GM20431 (cell line): ENCODE measurements at regions not wholly inside any gene's neighbourhood (a gene's known extent, or its start where the extent isn't known, plus 50 kb on each side); places are given as distances from the start of the nearest gene placed in this dataset.
"Not testable (repeated sequence)": the region's sequence is repeated elsewhere in the genome, so short reads cannot be mapped to it uniquely, and the experiment has no call there.

Experiments
- in situ Hi-C: fragments of 300-500 bp; cut with MseI, MboI; formaldehyde crosslinking; loops from one replicate; pipeline ENCODE4 v1.15.0; 2020; ENCODE audit warnings: low sequenced_read_pairs; ENCODE audit not compliant: unreplicated experiment

DNA sequence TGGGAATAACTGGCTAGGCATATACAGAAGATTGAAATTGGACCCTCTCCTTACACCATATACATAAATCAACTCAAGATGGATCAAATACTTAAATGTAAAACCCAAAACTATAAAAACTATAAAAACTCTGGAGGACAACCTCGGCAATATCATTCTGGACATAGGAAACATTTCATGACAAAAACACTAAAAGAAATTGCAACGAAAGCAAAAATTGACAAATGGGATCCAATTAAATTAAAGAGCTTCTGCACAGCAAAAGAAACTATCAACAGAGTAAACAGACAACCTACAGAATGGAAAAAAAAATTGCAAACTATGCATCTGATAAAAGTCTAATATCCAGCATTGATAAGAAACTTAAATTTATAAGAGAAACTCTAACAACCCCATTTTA, 503.7 kb upstream of the C16orf82 start:
- in situ Hi-C loops, result no loop called here

DNA sequence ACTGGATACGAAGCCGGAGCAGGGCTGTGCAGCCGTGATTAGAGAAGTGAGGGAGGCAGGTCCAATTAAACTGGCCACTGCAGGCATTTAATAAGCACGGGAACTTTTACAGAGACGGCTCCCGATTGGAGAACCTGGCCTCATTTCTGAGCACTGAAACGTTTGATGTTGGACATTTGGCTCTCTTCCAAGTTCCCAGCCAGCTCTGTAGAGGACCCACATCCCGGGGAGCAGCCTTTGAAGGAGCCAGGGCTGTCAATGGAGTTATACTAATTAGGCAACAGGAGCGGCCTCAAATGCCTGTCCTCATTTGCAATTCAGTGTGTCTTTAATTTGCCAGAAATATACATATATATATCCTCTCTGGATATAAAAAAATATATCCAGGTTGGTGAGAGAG, 499.4 kb upstream of the C16orf82 start:
- in situ Hi-C loops, result no loop called here

DNA sequence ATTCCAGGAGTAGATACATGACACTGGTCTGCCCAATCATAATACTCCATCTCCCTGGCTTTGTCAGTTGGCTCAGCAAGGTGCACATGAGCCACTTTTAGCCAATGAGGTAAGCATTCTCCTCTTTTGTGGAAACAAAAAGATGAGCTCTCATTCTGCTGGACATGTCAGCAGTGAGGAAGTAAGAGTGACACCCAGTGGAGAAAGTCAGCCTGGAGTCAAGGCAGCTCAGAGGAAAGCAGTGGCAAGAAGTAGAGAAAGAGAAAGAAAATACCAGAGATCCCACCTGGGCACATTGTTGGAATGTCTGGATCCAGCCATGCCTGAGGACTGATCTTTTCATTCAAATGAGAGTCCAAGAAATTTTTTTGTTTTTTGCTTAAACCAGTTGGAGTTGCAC, 496.9 kb upstream of the C16orf82 start:
- in situ Hi-C loops, result no loop called here

DNA sequence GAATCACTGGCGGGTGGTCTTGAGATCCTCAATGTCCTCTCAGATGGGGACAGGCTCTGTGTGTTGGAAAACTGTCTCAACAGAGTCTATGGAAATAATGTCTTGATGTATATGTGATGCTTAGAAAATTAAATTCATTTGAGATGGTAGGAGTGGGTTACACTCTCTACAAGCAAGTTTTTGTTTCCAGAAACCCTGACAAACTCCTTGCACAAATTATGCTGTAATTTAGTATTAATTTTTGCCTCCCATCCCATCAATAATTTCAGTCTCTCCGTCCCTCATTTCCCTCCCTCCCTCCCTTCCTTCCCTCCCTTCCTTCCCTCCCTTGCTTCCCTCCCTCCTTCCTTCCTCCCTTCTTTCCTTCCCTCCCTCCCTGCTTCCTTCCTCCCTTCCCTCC, 488.0 kb upstream of the C16orf82 start:
- in situ Hi-C loops, result no loop called here

DNA sequence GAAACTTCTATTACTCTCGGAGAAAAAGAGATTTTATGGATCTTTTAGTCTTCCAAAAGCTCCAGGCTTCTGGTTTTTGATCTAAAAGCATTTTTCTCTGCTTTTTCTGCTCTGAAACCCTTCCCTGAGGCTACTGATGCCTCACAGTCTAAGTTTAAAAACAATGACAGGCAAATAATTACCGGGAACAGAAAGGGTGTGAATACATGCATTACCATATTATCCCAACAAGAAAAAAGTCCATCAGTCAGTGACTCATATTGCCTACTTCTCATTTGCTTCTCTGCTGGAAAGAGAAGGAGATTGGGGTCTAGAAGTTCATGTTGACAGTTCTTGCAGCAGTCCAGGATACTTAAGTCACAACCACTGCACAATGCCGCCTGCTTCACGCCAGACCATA, 482.9 kb upstream of the C16orf82 start:
- in situ Hi-C loops, result no loop called here

DNA sequence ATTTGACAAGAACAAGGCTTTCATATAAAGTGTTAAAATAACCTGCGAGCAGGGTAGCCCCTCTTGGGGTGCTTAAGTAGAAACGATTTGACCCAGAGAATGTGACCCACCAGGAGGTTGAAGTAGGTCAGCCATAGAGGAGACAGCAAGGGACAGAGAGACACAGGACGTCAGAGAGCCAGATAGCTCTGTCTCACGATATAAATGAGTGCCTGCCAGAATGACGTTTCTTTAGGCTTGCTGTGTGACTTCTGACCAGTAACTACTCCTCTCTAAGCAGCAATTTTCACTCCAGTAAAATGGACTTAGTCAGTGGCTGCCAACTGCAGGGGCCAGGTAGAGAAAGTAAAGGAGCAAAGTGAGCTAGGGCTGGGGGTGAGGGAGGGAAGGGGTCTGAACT, 473.0 kb upstream of the C16orf82 start:
- in situ Hi-C loops, result no loop called here

DNA sequence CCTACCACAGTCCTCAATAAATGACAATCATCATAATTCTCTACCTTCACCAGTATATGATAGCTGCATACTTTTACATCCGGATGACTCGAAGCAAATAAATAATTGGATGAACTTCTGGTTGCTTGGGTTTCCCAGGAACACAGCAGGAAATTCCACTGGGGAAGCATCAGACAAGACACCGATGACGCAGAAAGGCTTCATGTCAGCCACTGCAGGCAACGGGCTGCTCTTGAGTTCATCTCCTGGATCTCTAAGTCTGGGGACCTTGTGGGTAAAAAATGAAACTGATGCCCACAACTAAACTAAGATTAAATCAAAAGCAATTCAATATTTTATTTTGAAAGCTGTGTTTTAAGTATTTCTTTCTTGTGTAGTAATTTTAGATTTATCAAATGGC, 472.1 kb upstream of the C16orf82 start:
- in situ Hi-C loops, result no loop called here

DNA sequence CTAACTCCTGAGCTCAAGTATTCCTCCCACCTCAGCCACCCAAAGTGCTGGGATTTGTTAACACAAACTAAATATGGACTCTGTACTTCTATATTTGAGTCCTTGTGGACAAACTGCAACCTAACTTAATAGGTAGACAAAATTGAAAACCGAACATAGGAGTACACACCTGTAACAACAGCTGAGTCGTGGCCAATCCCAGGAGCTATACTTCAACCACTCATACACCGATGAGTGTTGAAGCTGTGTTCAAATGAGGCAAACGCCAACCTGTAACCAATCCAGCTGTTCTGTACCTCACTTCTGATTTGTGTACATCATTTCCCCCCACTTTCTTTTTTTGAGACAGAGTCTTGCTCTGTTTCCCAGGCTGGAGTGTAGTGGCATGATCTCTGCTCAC, 471.5 kb upstream of the C16orf82 start:
- in situ Hi-C loops, result no loop called here

DNA sequence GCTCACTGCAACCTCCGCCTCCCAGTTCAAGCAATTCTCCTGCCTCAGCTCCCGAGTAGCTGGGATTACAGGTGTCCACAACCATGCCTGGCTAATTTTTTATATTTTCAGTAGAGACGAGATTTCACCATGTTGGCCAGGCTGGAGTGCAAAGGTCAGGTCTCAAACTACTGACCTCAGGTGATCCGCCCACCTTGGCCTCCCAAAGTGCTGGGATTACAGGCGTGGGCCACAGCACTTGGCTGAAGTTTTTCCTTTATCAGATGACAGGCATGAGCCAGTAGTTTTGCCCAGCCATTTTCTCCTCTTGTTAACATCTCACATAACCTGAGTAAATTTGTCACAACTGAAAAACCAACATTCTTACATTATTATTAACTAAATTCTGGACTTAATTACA, 470.7 kb upstream of the C16orf82 start:
- in situ Hi-C loops, result not testable (repeated sequence)

DNA sequence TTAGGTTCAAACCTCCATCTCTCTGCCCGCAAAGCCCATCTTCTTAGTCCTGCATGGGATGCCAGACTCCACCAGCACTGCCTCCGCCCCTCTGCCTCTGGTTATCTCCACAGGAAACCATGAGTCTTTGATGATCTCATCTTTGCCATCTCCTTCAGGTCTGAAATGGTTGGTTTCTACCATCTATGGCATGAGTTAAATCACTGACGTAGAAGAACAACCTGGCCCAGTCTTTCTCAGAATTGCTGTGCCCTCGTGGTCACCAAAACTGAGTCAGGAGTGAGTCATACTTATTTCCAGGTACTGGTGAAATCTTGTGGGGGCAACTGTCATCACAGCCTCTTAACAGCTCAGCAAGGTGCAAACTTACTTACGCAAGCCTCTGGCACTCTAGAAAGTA, 468.7 kb upstream of the C16orf82 start:
- in situ Hi-C loops, result no loop called here

DNA sequence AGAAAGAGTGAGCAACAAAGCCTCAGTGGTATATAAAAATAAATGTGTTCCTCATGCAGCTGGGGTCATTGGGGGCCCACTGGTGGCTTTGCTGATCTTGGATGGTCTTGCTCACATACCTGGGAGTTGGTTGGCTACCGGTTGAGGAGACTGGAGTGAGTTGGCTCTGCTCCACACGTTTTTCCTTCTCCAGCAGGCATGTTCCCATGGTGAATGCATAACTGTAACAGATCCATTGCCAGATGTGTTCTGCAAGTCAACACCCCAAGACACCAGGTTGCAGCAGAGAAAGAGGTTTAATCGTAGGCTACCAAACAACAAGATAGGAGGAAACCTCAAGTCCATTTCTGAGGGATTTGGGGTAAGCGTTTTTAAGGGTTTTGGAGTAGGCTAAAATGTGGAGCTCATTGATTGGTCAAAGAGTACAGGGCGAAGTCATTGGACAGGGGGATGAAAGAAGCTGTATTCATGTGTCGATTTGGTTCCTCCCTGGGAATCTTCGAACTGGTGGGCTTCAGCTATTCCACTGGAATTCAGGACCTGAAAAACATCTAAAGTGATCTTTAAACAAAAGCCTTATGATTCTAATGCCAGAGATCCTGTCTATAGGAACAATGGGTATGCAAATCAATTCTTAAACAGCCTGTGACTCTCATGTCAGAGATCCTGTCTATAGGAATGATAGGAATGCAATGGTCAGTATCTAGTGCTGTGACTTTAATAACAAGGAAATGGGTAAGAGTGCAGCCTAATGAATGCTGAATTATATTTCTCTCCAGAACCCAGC, 467.5 kb upstream of the C16orf82 start:
- in situ Hi-C loops, result no loop called here

DNA sequence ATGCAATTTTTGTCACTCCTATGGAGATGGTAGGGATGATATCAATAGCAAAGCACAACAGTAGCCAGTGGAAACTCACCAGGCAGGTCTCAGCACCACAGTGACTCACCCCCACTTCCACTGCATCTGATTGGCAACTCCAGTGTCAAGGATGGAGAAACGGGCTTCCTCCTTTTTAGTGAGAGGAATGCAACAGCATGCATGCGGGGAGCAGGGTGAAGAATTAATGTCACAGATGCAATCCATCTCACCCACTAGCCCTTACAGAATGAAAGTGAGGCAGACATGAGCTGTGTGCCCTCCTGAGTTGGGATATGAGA, 467.0 kb upstream of the C16orf82 start:
- in situ Hi-C loops, result no loop called here

DNA sequence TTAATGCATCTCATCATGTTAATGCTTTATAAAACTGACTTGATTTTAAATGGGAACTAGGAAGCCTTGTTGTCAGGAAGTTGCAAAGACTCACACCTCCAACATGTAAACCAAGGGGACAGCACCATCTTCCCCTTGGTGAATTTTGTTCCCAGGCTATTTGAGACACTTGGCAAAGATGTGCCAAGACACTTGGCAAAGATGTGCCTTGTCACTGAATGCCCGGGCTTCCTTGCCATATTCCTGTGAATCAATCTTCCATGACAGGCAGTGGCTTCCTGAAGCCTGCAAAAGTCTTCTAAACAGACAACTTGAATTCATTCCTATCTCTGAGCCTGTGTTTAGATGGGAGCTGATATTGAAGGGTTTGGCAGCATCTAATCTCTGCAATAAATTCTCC, 465.4 kb upstream of the C16orf82 start:
- in situ Hi-C loops, result no loop called here

DNA sequence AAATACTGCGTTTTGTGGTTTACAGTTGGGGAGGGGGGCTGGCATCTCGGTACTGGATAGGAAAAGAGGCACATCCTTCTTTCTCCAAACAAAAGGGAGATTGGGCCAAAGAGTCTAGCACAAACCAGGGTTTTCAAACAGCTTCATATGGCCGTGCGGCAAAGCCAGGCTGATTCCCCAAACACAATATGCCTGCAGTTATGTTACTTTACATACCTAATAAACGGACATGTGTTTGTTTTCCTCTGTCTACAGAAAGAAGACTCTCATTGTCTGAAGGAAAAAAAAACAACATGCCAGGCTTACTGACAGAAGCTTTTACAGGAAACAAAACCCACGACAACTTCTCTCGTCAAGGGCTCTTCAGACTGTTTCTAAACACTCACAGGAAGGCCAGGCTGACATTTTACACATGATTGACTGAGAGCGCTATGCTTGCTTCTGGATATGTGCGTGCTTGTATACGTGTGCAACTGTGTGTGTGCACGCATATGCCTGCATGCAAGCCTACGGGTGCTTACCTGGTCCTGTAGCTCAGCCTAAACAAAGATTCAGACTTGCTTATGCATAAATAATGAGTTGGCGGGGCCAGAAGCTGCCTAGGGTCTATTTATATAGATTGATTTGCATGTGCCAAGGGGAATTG, 461.0 kb upstream of the C16orf82 start:
- in situ Hi-C loops, result no loop called here

DNA sequence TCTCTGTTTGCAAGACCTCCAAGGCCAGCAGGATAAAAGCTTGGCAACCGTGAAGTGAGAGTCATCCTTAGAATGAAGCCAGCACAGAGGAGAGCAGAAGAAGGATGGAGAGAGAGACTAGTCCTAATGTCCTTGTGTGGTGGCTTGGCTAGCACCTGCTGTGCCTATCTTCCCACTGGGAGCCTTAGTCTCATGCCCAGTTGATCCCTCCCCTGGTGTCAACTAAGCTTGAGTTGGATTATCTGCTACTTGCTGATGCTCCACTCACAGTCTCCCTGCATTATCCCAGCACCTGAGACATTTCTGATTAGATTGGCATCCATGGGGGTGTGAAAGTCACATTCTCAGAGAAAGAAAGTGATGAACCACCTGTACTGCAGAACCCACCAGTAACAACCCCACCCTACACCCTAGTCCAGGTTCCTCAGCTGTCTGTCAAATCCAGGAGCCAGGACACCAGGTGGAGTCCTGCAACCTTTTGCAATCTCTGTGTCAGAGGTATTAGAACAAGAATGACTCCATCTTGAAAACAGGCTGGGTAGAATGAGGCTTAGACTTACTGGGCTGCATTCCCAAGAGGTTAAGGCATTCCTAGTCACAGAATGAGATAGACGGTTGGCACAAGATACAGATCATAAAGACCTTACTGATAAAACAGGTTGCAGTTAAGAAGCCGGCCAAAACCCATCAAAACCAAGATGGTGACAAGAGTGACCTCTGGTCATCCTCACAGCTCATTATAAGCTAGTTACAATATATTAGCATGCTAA, 460.2 kb upstream of the C16orf82 start:
- in situ Hi-C loops, result no loop called here

DNA sequence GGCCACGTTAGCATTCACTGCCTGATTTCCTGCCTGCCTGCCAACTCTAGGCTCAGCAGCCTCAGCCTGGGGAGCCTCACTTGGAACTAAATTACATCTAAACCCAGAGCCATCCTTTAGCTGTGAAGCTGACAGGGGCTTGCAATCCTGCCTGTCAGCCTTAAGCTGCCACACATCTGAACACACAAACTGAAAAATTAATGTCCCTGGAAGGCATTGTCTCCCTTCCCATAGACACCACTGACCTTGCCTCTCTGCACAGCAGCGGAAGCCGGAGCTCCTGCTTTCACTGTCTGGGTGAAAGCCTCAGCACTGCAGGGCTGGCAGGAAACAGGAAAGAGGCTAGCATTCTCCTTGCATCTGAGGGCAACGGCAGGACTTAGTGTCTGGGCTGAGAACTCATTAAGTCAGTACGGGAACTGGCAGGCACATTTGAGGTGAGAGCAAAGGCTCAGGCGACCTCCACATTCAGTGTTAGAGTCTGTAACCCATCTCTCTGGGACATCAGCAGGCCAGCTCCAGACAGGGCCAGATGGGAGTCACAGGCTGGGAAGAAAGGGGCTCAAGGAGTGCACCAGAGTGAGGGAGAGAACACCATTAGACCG, 452.4 kb upstream of the C16orf82 start:
- in situ Hi-C loops, result no loop called here

DNA sequence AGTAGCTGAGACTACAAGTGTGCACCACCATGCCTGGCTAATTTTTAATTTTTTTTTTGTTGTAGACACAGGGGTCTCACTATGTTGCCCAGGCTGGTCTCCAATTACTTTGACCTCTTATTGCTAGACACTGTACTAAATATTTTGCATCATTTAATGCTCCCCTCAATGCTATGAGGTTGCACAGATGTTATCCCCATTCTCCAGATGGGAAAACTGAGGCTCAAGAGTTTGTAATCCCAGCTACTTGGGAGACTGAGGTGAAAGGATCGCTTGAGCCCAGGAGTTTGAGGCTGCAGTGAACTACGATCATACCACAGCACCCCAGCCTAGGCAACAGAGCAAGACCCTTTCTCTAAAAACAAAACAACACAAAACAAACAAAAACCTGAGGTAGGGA, 443.3 kb upstream of the C16orf82 start:
- in situ Hi-C loops, result no loop called here

DNA sequence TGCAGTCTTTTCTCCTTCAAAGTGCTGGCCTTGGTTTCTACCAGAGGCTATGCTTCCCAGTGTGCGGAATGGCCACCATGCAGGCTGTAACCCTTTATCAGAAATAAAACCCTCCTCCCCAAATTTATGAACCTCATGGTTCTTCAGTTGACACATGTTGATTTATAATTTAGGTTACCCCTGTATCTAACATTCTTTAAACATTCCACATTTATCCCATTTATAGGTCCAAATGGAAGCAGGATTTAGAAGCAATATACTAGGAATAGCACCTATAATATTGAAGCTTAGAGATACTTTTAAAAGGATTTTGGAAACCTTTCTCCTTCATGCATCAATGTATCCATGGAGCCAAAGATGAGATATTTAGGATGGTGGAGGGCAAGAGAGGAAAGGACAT, 438.8 kb upstream of the C16orf82 start:
- in situ Hi-C loops, result no loop called here

DNA sequence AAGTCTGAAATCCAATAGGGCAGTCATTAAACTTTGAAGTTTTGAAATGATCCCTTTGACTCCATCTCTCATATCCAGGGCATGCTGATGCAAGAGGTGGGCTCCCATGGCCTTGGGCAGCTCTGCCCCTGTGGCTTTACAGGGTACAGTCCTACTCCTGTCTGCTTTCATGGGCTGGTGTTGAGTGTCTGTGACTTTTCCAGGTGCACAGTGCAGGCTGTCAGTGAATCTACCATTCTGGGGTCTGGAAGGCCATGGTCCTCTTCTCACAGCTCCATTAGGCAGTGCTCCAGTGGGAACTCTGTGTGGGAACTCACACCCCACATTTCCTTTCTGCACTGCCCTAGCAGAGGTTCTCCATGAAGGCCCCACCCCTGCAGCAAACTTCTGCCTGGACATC, 435.4 kb upstream of the C16orf82 start:
- in situ Hi-C loops, result not testable (repeated sequence)

DNA sequence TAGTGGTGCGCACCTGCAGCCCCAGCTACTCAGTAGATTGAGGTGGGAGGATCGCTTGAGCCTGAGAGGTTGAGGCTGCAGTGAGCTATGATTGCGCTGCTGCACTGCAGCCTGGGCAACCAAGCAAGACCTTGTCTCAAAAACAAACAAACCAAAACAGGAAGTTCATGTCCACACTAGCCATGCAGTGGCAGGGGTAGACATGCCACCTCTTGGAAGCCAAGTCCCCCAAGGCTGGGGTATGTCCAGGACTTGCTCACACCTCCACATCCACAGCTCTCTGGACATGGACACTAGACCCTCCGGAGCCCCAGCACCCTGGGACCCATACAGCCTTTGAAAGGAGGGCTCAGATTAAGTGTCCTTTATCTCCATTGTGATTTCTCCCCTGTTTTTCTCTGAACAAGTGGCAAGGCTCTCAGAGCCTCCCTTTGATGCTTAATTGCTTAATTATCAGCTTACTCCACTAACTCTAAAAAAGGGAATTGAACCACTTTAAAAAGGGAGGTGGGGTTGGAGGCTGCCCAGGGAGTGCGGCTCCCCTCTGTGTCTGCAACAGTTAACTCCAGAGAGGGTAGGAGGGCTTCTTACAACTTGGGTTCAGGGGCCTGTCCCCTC, 424.6 kb upstream of the C16orf82 start:
- in situ Hi-C loops, result no loop called here

DNA sequence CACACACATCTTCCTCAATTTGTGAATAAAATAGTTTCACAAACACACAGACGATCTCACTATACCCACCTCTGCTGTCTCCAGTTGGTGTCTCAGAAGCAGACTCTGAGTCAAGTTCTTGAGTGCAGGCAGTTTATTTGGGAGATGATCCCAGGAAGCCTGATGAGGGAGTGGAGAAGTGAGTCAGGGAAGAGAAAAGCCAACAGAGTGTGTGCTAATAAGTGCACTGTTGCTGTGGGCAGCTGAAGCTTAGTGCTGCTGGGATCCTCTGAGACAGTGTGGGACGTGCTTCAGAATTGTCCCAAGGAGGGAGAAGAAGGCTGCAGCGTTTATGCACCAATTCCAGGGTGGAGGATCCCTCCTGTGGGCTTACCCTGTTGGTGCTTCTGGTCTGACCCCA, 423.2 kb upstream of the C16orf82 start:
- in situ Hi-C loops, result no loop called here
